ENCODE measurements at regions not wholly inside any gene's neighbourhood (a gene's known extent, or its start where the extent isn't known, plus 50 kb on each side); places are given as distances from the start of the nearest gene placed in this dataset.
"Not testable (repeated sequence)": the region's sequence is repeated elsewhere in the genome, so short reads cannot be mapped to it uniquely, and the experiment has no call there.

GRCh38 chr9:93893194-93893593 is 62.0 kb downstream of the BARX1 start:
- no peaks in the 10 kb centered on the region for H3K36me3 Mint-ChIP-seq (ENCODE audit: low read depth)
- CTCF ChIA-PET: no interaction called here
- H3K4me3 Mint-ChIP-seq: no peak overlapping the region
- no peak for DNase-seq
- peaks cover 14% of the 10 kb centered on the region for H3K4me1 Mint-ChIP-seq
- H3K27ac Mint-ChIP-seq: no peak overlapping the region
- POLR2A ChIA-PET: no interaction called here
- peaks cover 6% of the 10 kb centered on the region for H3K9me3 Mint-ChIP-seq
- H3K27me3 Mint-ChIP-seq: no peaks in the 10 kb centered on the region

GRCh38 chr9:93892748-93893147 is 62.4 kb downstream of the BARX1 start:
- POLR2A ChIA-PET: no interaction called here
- peaks cover 6% of the 10 kb centered on the region for H3K9me3 Mint-ChIP-seq
- no peak overlapping the region for H3K4me3 Mint-ChIP-seq
- H3K27ac Mint-ChIP-seq: no peak overlapping the region
- H3K4me1 Mint-ChIP-seq: peaks cover 9% of the 10 kb centered on the region
- H3K36me3 Mint-ChIP-seq (ENCODE audit: low read depth): no peaks in the 10 kb centered on the region
- no peaks in the 10 kb centered on the region for H3K27me3 Mint-ChIP-seq
- DNase-seq: no peak
- CTCF ChIA-PET: interaction anchor here (1.6 kb wide), 1 partner anchor 8 kb away, joined by 4 read pairs; no protein-coding TSS in a partner anchor

GRCh38 chr9:93891549-93892310 is 63.4 kb downstream of the BARX1 start:
- no peak overlapping the region for H3K27ac Mint-ChIP-seq
- no peaks in the 10 kb centered on the region for H3K4me1 Mint-ChIP-seq
- H3K9me3 Mint-ChIP-seq: peaks cover 6% of the 10 kb centered on the region
- no peaks in the 10 kb centered on the region for H3K27me3 Mint-ChIP-seq
- DNase-seq: no peak
- CTCF ChIA-PET: interaction anchor here (1.6 kb wide), 1 partner anchor 9 kb away, joined by 4 read pairs; no protein-coding TSS in a partner anchor
- POLR2A ChIA-PET: no interaction called here
- no peaks in the 10 kb centered on the region for H3K36me3 Mint-ChIP-seq (ENCODE audit: low read depth)
- H3K4me3 Mint-ChIP-seq: no peak overlapping the region

- Mint-ChIP-seq H3K4me1 (no peaks in the 10 kb centered on the region), H3K36me3 (ENCODE audit: low read depth) (no peaks in the 10 kb centered on the region), H3K27ac (no peak overlapping the region), H3K9me3 (peaks cover 6% of the 10 kb centered on the region), H3K27me3 (no peaks in the 10 kb centered on the region), H3K4me3 (no peak overlapping the region)
- POLR2A ChIA-PET: no interaction called here
- CTCF ChIA-PET: interaction anchor here (1.6 kb wide), 1 partner anchor 9 kb away, joined by 4 read pairs; no protein-coding TSS in a partner anchor
- no peak for DNase-seq
These were observed 64.1 kb downstream of the BARX1 start for GRCh38 chr9:93891050-93891449.

- peaks cover 6% of the 10 kb centered on the region for H3K9me3 Mint-ChIP-seq
- POLR2A ChIA-PET: no interaction called here
These were observed 64.7 kb downstream of the BARX1 start for GRCh38 chr9:93890436-93890935.

GRCh38 chr9:93886911-93887310 is 68.2 kb downstream of the BARX1 start:
- POLR2A ChIA-PET: no interaction called here
- Mint-ChIP-seq H3K36me3 (ENCODE audit: low read depth) (no peaks in the 10 kb centered on the region), H3K27ac (no peak overlapping the region), H3K9me3 (no peaks in the 10 kb centered on the region), H3K4me1 (no peaks in the 10 kb centered on the region), H3K4me3 (no peak overlapping the region), H3K27me3 (peaks cover 12% of the 10 kb centered on the region)
- CTCF ChIA-PET: no interaction called here
- DNase-seq: no peak

More at GRCh38 chr9:93890436-93890935, 64.7 kb downstream of the BARX1 start:
- Mint-ChIP-seq H3K27ac (no peak overlapping the region), H3K4me3 (no peak overlapping the region), H3K27me3 (no peaks in the 10 kb centered on the region), H3K36me3 (ENCODE audit: low read depth) (no peaks in the 10 kb centered on the region), H3K4me1 (no peaks in the 10 kb centered on the region)
- no peak for DNase-seq
- CTCF ChIA-PET: no interaction called here

- no peaks in the 10 kb centered on the region for H3K36me3 Mint-ChIP-seq (ENCODE audit: low read depth)
- CTCF ChIA-PET: no interaction called here
- DNase-seq: no peak
- no peak overlapping the region for H3K4me3 Mint-ChIP-seq
- POLR2A ChIA-PET: no interaction called here
- H3K27me3 Mint-ChIP-seq: peaks cover 12% of the 10 kb centered on the region
- H3K4me1 Mint-ChIP-seq: no peaks in the 10 kb centered on the region
- H3K27ac Mint-ChIP-seq: no peak overlapping the region
- no peaks in the 10 kb centered on the region for H3K9me3 Mint-ChIP-seq
These were observed 70.3 kb downstream of the BARX1 start for GRCh38 chr9:93884808-93885207.

- H3K4me1 Mint-ChIP-seq; POLR2A ChIA-PET; H3K4me3 Mint-ChIP-seq; H3K27ac Mint-ChIP-seq; H3K9me3 Mint-ChIP-seq; DNase-seq; H3K36me3 Mint-ChIP-seq (ENCODE audit: low read depth); CTCF ChIA-PET: not testable (repeated sequence)
- H3K27me3 Mint-ChIP-seq: peaks cover 15% of the 10 kb centered on the region
These were observed 75.3 kb downstream of the BARX1 start for GRCh38 chr9:93879662-93880407.

- no peak for DNase-seq
- ChIA-PET POLR2A (no interaction called here), CTCF (no interaction called here)
- H3K27me3 Mint-ChIP-seq: peaks cover 8% of the 10 kb centered on the region
- H3K4me3 Mint-ChIP-seq: no peak overlapping the region
- H3K4me1 Mint-ChIP-seq: no peaks in the 10 kb centered on the region
- peaks cover 21% of the 10 kb centered on the region for H3K9me3 Mint-ChIP-seq
- H3K36me3 Mint-ChIP-seq (ENCODE audit: low read depth): peaks cover 2% of the 10 kb centered on the region
- no peak overlapping the region for H3K27ac Mint-ChIP-seq
These were observed 79.8 kb downstream of the BARX1 start for GRCh38 chr9:93875330-93875729.

GRCh38 chr9:93874242-93874641 is 80.9 kb downstream of the BARX1 start:
- Mint-ChIP-seq H3K27ac (no peak overlapping the region), H3K4me3 (no peak overlapping the region), H3K36me3 (ENCODE audit: low read depth) (peaks cover 2% of the 10 kb centered on the region), H3K4me1 (no peaks in the 10 kb centered on the region), H3K9me3 (peaks cover 21% of the 10 kb centered on the region), H3K27me3 (peaks cover 8% of the 10 kb centered on the region)
- DNase-seq: no peak
- CTCF ChIA-PET: no interaction called here
- POLR2A ChIA-PET: no interaction called here

- Mint-ChIP-seq H3K9me3 (peaks cover 21% of the 10 kb centered on the region), H3K4me3 (no peak overlapping the region), H3K27ac (no peak overlapping the region), H3K4me1 (no peaks in the 10 kb centered on the region), H3K36me3 (ENCODE audit: low read depth) (peaks cover 2% of the 10 kb centered on the region), H3K27me3 (peaks cover 2% of the 10 kb centered on the region)
- ChIA-PET CTCF (no interaction called here), POLR2A (no interaction called here)
- no peak for DNase-seq
These were observed 83.9 kb downstream of the BARX1 start for GRCh38 chr9:93871286-93871685.

- no peak overlapping the region for H3K4me3 Mint-ChIP-seq
- peaks cover 2% of the 10 kb centered on the region for H3K27me3 Mint-ChIP-seq
- no peak overlapping the region for H3K27ac Mint-ChIP-seq
- no peak for DNase-seq
- H3K36me3 Mint-ChIP-seq (ENCODE audit: low read depth): no peaks in the 10 kb centered on the region
- POLR2A ChIA-PET: no interaction called here
- CTCF ChIA-PET: no interaction called here
- H3K9me3 Mint-ChIP-seq: peaks cover 15% of the 10 kb centered on the region
- no peaks in the 10 kb centered on the region for H3K4me1 Mint-ChIP-seq
These were observed 85.3 kb downstream of the BARX1 start for GRCh38 chr9:93869863-93870262.

GRCh38 chr9:93869088-93869487 is 86.1 kb downstream of the BARX1 start:
- no peaks in the 10 kb centered on the region for H3K4me1 Mint-ChIP-seq
- ChIA-PET CTCF (no interaction called here), POLR2A (no interaction called here)
- no peaks in the 10 kb centered on the region for H3K36me3 Mint-ChIP-seq (ENCODE audit: low read depth)
- H3K27me3 Mint-ChIP-seq: peaks cover 2% of the 10 kb centered on the region
- DNase-seq: no peak
- no peak overlapping the region for H3K4me3 Mint-ChIP-seq
- no peak overlapping the region for H3K27ac Mint-ChIP-seq
- peaks cover 12% of the 10 kb centered on the region for H3K9me3 Mint-ChIP-seq
